HG02870 (cell line): ENCODE measurements at regions not wholly inside any gene's neighbourhood (a gene's known extent, or its start where the extent isn't known, plus 50 kb on each side); places are given as distances from the start of the nearest gene placed in this dataset.

Source experiments
- ATAC-seq: cut with Tn5 transposase; IDR thresholded peaks from one replicate; pipeline ENCODE4 v1.9.1; 2021; ENCODE audit warnings: mild to moderate bottlenecking, moderate library complexity; ENCODE audit not compliant: unreplicated experiment

DNA sequence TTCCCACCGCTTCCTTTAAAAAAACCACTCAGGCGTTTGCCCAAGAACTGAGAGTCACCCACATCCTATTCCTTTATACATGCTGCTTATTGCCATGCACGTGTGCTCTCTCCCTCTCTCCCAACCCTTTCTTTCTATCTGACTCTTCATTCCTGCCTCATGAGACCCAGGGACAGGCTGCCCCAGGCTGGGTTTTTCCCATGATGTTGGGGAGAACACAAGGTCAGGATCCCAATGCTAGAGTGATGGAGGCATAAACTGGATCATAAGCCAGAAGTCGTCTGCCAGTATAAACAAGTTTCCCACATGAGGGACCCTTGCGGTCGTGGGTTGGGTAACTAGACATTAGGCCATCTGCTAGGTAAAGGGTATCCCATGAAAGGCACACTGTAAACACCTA lies 64.9 kb downstream of the CD2 start:
- no peak for ATAC-seq

- ATAC-seq: no peak
These were observed 66.1 kb downstream of the CD2 start for GRCh38 chr1:116820369-116820768.

- no peak for ATAC-seq
These were observed 67.5 kb downstream of the CD2 start for GRCh38 chr1:116821763-116822162.

GRCh38 chr1:116824631-116825206 lies 70.5 kb downstream of the CD2 start:
- no peak for ATAC-seq

GRCh38 chr1:116825207-116825719 lies 71.0 kb downstream of the CD2 start:
- ATAC-seq: no peak

GRCh38 chr1:116825720-116826438 lies 71.6 kb downstream of the CD2 start:
- ATAC-seq: no peak

DNA sequence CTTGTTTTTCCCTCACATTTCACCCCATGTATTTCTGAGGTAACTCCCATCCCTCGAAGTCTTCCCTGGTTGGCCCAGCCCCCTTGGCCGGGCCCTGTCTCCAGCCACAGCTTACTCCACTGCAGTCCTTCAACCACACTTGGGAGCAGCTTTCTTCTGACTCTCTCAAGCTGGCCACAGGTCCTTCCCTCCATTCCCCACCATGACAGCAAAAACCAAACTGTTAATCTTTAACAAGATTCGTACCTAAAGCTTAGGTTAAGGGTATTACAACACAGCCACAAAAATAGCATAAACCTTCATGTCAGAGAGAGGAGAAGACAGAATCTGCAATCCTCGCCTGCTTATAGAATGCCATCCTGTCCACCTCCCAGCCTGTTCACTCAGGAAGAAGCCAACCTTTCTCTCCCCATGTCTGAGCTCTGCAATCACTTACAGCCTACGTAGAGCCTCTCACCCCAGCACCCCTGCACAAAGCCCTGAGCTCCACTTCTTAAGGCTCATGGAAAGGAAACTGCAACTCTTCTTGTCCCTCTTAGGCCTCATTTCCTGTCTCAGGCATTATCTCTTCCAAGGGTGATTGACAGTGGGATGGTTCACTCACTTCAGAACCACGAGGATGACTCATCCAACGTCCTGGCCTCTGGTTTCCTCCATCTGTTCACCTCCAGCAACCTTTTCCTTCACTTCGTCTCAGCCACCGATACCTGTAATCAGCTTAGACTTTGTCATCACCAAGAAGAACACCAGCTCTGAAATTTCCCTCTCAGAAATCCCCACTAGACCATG lies 72.8 kb downstream of the CD2 start:
- peak; percentile 86 for ATAC-seq

DNA sequence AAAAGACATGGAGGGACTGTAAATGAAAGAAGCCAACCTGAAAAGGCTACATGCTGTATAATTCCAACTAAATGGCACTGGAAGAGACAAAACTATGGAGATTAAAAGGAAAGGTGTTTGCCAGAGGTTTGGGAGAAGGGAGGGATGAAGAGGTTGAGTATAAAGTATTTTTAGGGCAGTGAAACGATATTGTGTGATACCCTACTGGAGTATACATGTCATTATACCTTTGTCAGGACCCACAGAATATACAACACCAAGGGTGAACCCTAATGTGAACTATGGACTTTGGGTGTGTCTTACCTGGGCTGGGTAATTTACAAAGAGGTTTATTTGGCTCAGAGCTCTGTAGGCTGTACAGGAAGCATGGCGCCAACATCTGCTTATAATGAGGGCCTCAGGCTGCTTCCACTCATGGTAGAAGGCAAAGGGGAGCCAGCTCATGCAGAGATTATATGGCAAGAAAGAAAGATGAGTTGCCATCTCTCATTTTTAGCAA lies 73.4 kb downstream of the CD2 start:
- ATAC-seq: no peak

- ATAC-seq: no peak
These were observed 77.3 kb upstream of the PTGFRN start for GRCh38 chr1:116832308-116832931.

- no peak for ATAC-seq
These were observed 76.7 kb upstream of the PTGFRN start for GRCh38 chr1:116832932-116833578.

DNA sequence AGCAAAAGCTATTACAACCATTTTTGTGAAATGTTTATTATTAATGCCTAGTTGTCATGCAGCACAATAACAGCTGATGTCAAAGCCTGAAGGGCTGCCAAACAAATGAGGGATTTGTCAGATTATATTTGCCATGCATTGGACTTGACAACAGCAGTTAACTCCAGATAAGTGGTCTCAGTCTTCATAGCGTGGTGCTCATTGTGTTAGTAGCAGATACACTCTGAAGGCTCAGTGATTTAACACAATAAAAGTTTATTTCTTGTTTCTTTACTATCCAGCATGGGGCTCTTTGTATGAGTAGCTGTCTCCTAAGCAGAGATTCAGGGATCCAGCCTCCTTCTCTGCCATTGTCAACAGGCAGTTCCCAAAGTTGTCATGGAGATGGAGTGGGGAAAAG lies 76.0 kb upstream of the PTGFRN start:
- ATAC-seq: no peak

- no peak for ATAC-seq
These were observed 75.1 kb upstream of the PTGFRN start for GRCh38 chr1:116834595-116834994.

GRCh38 chr1:116835161-116835560 lies 74.6 kb upstream of the PTGFRN start:
- ATAC-seq: no peak

DNA sequence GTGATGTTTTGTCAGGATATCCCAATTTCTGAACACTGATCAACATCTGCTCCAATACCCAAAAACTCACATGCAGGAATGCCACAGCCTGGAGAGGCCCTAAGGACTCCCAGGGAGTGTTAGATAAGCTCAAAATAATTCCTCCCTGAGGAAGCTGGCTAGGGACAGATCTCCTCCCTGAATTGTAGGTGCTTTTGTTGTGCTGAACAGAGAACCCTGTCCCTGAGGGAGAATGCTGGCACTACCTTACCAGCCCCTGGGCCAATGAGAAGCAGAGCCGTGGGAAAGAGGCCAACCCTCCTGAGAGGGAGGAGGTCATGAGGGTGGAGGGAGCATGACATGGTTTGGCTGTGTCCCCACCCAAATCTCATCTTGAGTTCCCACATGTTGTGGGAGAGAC lies 73.6 kb upstream of the PTGFRN start:
- no peak for ATAC-seq

- no peak for ATAC-seq
These were observed 68.0 kb upstream of the PTGFRN start for GRCh38 chr1:116841569-116842344.

- no peak for ATAC-seq
These were observed 67.1 kb upstream of the PTGFRN start for GRCh38 chr1:116842654-116843053.

GRCh38 chr1:116844775-116845174 lies 64.9 kb upstream of the PTGFRN start:
- ATAC-seq: no peak

GRCh38 chr1:116847190-116847589 lies 62.5 kb upstream of the PTGFRN start:
- no peak for ATAC-seq

DNA sequence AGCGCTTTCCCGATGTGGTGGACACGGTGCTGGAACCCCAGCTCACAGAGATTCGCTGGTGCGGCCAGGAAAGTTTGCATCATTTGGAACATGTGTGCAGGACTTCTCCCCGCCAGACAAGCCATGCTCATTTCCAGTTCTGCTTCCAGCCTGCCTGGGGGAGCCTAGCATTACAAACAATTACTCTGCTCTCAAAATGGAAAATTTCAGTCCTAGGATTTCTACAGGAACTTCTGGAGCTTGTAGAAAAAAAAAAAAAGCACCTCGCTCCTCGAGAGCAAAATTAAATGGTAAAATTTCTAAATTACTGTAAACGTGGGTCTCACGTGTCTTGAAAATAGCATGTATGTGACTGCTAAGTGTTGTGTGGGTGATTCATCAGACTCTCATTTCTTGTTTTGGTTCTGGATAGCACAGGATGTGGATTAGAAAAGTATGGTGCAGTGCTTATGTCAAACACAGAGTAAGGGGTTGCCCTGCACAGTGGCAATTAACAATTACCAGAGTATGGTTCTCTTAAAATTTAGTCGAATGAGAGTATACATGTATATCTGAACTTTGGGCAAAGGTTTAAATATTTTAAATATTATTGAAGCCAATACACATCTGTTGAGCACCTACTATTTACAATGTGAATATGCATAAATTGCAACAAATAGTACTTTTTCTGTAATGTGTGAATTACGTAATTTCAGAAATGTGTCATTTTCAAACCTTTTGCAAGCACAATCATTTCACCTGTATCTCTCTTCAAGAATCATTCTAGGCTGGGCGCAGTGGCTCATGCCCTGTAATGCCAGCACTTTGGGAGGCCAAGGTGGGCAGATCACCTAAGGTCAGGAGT lies 61.8 kb upstream of the PTGFRN start:
- no peak for ATAC-seq
